Panc1 (cell line): ENCODE measurements at regions not wholly inside any gene's neighbourhood (a gene's known extent, or its start where the extent isn't known, plus 50 kb on each side); places are given as distances from the start of the nearest gene placed in this dataset.

Experiments
- CTCF ChIP-seq: fragments of 450-650 bp; IDR thresholded peaks from 2 replicates; pipeline ENCODE4 v1.5.1; 2017; ENCODE audit warnings: mild to moderate bottlenecking
- REST ChIP-seq, 2 experiments: IDR thresholded peaks; 2 replicates each; pipeline ENCODE4 v1.6.1; 2011 to 2012; ENCODE audit warnings: low read depth in 2 of 2, control low read depth in 1 of 2, low read length in 1 of 2, mild to moderate bottlenecking in 1 of 2, moderate library complexity in 1 of 2; ENCODE audit not compliant: insufficient read depth in 1 of 2
- SIN3A ChIP-seq: IDR thresholded peaks from 2 replicates; pipeline ENCODE4 v1.6.1; 2012; ENCODE audit warnings: low read depth, mild to moderate bottlenecking, low read length, moderate library complexity, borderline replicate concordance; ENCODE audit not compliant: insufficient read depth

DNA sequence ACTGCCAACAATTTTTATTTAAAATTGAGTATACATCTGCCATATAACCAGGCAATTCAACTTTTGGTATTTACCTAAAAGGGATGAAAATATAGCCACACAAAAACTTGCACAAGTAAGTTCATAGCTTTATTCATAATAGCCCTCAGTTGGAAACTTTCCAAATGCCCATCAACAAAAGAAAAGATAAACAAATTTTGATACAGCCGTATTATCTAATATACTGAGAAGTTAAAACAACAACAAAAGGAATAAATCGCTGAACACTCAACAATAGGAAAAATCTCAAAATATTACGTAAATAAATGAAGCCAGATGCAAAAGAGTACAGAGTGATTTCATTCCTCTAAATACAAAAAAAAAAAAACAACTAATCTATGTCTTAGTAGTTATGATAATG lies 399.2 kb upstream of the SEMA3D start:
- no peak for TF ChIP-seq CTCF
- no peak for TF ChIP-seq SIN3A
- TF ChIP-seq REST (IDR thresholded peaks at IDR 0.05; ENCODE audit: insufficient read depth in 1 of 2, low read depth in 2 of 2, low read length in 1 of 2): no peak
